ENCODE measurements at regions not wholly inside any gene's neighbourhood (a gene's known extent, or its start where the extent isn't known, plus 50 kb on each side); places are given as distances from the start of the nearest gene placed in this dataset.

DNA sequence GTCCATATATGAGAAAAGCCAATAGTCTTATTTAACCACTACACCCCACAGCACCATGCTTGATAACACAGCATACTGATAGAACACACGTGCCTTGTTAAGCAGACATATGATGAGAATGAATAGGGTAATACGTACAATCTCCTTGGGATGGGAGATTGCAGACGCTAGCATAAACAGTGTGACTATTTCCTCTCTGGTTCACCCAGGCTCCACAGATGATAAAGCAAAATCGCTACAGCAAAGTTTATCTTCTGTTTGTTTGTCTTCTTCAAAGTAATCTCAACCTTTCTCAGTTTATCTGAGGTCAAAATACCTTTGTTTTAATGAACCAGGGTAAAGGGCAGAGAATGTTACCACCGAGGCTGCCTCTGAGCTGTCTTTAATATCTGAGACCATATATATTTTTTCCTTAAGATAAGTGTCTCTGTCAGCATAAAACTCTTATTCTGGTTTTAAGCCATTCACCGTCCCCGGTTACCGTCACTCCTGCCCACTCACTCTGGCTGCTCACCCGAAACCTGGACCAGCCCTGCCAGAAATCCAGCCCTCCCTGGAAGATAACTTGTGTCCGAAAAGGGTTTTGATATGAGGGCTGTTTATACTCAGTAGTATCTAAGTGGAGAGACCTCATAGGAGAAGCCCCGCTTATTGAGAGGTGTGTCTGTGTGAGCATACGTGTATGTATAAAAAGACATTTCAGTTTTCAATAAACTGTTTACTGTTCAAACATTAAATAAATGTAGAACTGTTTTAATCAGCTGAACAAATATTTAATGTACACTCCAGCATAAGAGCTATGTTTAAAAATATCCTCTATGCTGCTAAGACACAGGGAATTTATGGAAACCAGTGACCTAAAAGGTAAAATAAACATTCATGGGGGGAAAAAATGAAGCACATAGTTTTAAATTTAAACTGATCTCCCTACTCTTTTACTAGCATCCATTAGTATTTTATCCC, 465.4 kb downstream of the RASEF start:
- H3K4me3 ChIP-seq (replicated peaks in 1 of 4; ENCODE audit: control extremely low read depth in 1 of 4, insufficient read depth in 1 of 4, low read depth in 3 of 4, low read length in 4 of 4) = no peak overlapping the region
- no peaks in the 10 kb centered on the region for H4K20me1 ChIP-seq (ENCODE audit: control insufficient read depth, extremely low read depth, insufficient read depth, low read length)
- H3K27ac ChIP-seq (ENCODE audit: insufficient read depth, low read length) = no peak overlapping the region
- no peaks in the 10 kb centered on the region for H3K27me3 ChIP-seq (ENCODE audit: control insufficient read depth, insufficient read depth, low read length)
- H3K36me3 ChIP-seq (ENCODE audit: control insufficient read depth, insufficient read depth, low read length) = no peaks in the 10 kb centered on the region
- no peak for TF ChIP-seq EZH2 (IDR thresholded peaks at IDR 0.05; ENCODE audit: low read length, missing control alignments)
- TF ChIP-seq, protein P1, sequence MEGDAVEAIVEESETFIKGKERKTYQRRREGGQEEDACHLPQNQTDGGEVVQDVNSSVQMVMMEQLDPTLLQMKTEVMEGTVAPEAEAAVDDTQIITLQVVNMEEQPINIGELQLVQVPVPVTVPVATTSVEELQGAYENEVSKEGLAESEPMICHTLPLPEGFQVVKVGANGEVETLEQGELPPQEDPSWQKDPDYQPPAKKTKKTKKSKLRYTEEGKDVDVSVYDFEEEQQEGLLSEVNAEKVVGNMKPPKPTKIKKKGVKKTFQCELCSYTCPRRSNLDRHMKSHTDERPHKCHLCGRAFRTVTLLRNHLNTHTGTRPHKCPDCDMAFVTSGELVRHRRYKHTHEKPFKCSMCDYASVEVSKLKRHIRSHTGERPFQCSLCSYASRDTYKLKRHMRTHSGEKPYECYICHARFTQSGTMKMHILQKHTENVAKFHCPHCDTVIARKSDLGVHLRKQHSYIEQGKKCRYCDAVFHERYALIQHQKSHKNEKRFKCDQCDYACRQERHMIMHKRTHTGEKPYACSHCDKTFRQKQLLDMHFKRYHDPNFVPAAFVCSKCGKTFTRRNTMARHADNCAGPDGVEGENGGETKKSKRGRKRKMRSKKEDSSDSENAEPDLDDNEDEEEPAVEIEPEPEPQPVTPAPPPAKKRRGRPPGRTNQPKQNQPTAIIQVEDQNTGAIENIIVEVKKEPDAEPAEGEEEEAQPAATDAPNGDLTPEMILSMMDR (conservative IDR thresholded peaks at IDR 0.05 in 1 of 2, IDR thresholded peaks at IDR 0.05 in 1 of 2; ENCODE audit: low read depth in 1 of 2, low read length in 2 of 2) = no peak
- no peak overlapping the region for H2AFZ ChIP-seq (ENCODE audit: low read length)
- H3K9me3 ChIP-seq (ENCODE audit: control insufficient read depth, insufficient read depth, low read depth, low read length) = no peaks in the 10 kb centered on the region
- no peak overlapping the region for H3K9ac ChIP-seq (ENCODE audit: insufficient read depth, low read length)
- H3K79me2 ChIP-seq (ENCODE audit: control insufficient read depth, insufficient read depth, low read length) = no peaks in the 10 kb centered on the region
- H3K4me1 ChIP-seq (ENCODE audit: control insufficient read depth, extremely low read depth, insufficient read depth, low read length) = no peaks in the 10 kb centered on the region
- H3K4me2 ChIP-seq (ENCODE audit: extremely low read depth, insufficient read depth, low read length) = no peak overlapping the region
- peak; percentile 16 to 50 for DNase-seq (ENCODE audit: low read depth in 2 of 2)

DNA sequence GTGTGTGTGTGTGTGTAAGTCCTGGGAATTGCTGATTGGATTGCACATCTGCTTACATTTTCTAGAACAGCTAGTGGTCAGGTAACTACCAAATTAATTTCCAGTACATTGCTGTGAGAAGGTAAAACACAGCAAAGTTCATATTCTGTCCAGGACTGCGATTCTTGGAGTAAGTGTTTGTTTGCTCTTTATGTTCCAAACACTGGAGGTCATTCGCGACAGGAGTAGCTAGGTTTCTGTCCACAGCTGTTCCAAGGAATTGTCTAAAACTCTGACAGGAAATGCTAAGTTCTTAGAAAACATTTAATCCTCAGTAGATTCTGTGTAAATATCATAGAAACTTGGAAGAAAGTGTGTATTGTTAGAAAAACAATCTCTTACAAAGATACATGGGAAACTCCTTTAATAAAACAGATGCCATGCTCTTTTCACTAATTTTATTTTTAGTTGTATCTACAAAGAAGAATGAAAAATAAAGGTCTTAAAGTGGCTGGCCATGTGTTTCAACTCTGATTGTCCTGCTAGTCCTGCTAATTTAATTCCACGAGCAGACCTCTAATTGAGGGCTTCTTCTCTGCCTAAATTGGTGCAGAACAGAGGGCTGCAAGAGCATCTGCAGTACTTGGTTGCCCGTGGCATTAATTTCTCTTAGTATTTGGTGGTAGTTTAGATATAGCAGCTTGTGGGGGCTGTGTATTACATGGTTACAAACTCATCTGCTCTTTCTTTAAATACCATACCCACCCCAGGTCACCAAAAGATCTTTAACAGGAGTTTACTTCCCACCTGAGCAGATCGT, 464.5 kb downstream of the RASEF start:
- Histone ChIP-seq H2AFZ (ENCODE audit: low read length) (no peak overlapping the region), H3K4me3 (replicated peaks in 1 of 4; ENCODE audit: control extremely low read depth in 1 of 4, insufficient read depth in 1 of 4, low read depth in 3 of 4, low read length in 4 of 4) (no peak overlapping the region), H3K27ac (ENCODE audit: insufficient read depth, low read length) (no peak overlapping the region), H3K4me2 (ENCODE audit: extremely low read depth, insufficient read depth, low read length) (no peak overlapping the region), H3K9ac (ENCODE audit: insufficient read depth, low read length) (no peak overlapping the region), H3K79me2 (ENCODE audit: control insufficient read depth, insufficient read depth, low read length) (no peaks in the 10 kb centered on the region), H3K9me3 (ENCODE audit: control insufficient read depth, insufficient read depth, low read depth, low read length) (no peaks in the 10 kb centered on the region), H3K4me1 (ENCODE audit: control insufficient read depth, extremely low read depth, insufficient read depth, low read length) (no peaks in the 10 kb centered on the region), H4K20me1 (ENCODE audit: control insufficient read depth, extremely low read depth, insufficient read depth, low read length) (no peaks in the 10 kb centered on the region), H3K27me3 (ENCODE audit: control insufficient read depth, insufficient read depth, low read length) (no peaks in the 10 kb centered on the region), H3K36me3 (ENCODE audit: control insufficient read depth, insufficient read depth, low read length) (no peaks in the 10 kb centered on the region)
- DNase-seq (ENCODE audit: low read depth in 2 of 2) = peak in 1 of 2 donors; percentile 5
- no peak for TF ChIP-seq EZH2 (IDR thresholded peaks at IDR 0.05; ENCODE audit: low read length, missing control alignments)

DNA sequence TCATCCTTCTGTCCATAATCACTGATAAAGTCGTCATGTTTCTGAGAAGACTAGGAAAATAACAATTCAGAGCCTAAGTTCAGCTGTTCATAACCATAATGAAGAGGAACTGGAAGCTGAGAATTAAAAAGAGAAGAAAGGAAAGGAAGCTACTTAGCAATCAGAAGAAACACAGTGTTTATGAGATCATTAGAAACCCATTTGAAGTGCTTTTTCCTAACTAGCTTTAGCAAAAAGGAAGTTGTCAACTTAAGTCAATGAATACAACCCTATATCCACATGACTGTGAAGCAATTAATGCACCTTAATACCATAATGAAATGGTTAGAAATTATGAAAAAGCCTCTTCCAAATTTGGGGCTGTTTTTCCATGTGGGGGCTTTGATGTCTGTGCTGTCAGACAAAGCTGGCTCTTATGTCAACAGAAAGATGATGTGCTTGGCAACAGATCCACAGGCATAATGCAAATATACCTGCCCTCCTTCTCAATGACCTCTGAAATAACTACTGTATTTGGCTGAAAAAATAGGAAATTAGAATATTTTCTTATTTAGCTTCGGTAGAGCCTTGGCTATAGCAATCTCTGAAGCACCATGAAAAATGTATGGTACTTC, 463.5 kb downstream of the RASEF start:
- H3K79me2 ChIP-seq (ENCODE audit: control insufficient read depth, insufficient read depth, low read length) = no peaks in the 10 kb centered on the region
- H3K9me3 ChIP-seq (ENCODE audit: control insufficient read depth, insufficient read depth, low read depth, low read length) = no peaks in the 10 kb centered on the region
- no peaks in the 10 kb centered on the region for H3K27me3 ChIP-seq (ENCODE audit: control insufficient read depth, insufficient read depth, low read length)
- no peaks in the 10 kb centered on the region for H3K36me3 ChIP-seq (ENCODE audit: control insufficient read depth, insufficient read depth, low read length)
- H3K4me3 ChIP-seq (replicated peaks in 1 of 4; ENCODE audit: control extremely low read depth in 1 of 4, insufficient read depth in 1 of 4, low read depth in 3 of 4, low read length in 4 of 4) = no peak overlapping the region
- no peak overlapping the region for H3K9ac ChIP-seq (ENCODE audit: insufficient read depth, low read length)
- no peaks in the 10 kb centered on the region for H3K4me1 ChIP-seq (ENCODE audit: control insufficient read depth, extremely low read depth, insufficient read depth, low read length)
- TF ChIP-seq EZH2 (IDR thresholded peaks at IDR 0.05; ENCODE audit: low read length, missing control alignments) = no peak
- TF ChIP-seq, protein P1 (conservative IDR thresholded peaks at IDR 0.05 in 1 of 2, IDR thresholded peaks at IDR 0.05 in 1 of 2; ENCODE audit: low read depth in 1 of 2, low read length in 2 of 2) = no peak
- no peaks in the 10 kb centered on the region for H4K20me1 ChIP-seq (ENCODE audit: control insufficient read depth, extremely low read depth, insufficient read depth, low read length)
- no peak overlapping the region for H3K4me2 ChIP-seq (ENCODE audit: extremely low read depth, insufficient read depth, low read length)
- H2AFZ ChIP-seq (ENCODE audit: low read length) = no peak overlapping the region
- DNase-seq (ENCODE audit: low read depth in 2 of 2) = no peak
- no peak overlapping the region for H3K27ac ChIP-seq (ENCODE audit: insufficient read depth, low read length)
